MM.1S (cell line): ENCODE measurements at regions not wholly inside any gene's neighbourhood (a gene's known extent, or its start where the extent isn't known, plus 50 kb on each side); places are given as distances from the start of the nearest gene placed in this dataset.

Experiments
- DNase-seq: peaks from one replicate; pipeline ENCODE4 v3.0.0-alpha.2; 2015
- H2AFZ ChIP-seq: fragments of 300-600 bp; sonication (generic); 2 replicates; pipeline ENCODE4 v1.6.0; 2016; ENCODE audit warnings: antibody characterized with exemption, low read length
- H3F3A ChIP-seq: fragments of 300-600 bp; sonication (generic); 2 replicates; pipeline ENCODE4 v1.6.1; 2016; ENCODE audit warnings: mild to moderate bottlenecking, antibody characterized with exemption, low read length, moderate library complexity, mixed read lengths; ENCODE audit not compliant: insufficient read depth
- H3K27ac ChIP-seq: fragments of 300-600 bp; sonication (generic); 2 replicates; pipeline ENCODE4 v1.5.1; 2016; ENCODE audit warnings: mild to moderate bottlenecking, low read length
- H3K27me3 ChIP-seq: fragments of 300-600 bp; sonication (generic); replicated peaks from 2 replicates; pipeline ENCODE4 v1.6.0; 2016; ENCODE audit warnings: low read length; ENCODE audit not compliant: insufficient read depth
- H3K36me3 ChIP-seq: fragments of 300-600 bp; sonication (generic); replicated peaks from 2 replicates; pipeline ENCODE4 v1.6.1; 2016; ENCODE audit warnings: mild to moderate bottlenecking, low read length, mixed read lengths; ENCODE audit not compliant: insufficient read depth
- H3K4me1 ChIP-seq: fragments of 300-600 bp; sonication (generic); 2 replicates; pipeline ENCODE4 v1.6.1; 2016; ENCODE audit warnings: low read length, mixed read lengths
- H3K4me2 ChIP-seq: fragments of 300-600 bp; sonication (generic); 2 replicates; pipeline ENCODE4 v1.6.0; 2016; ENCODE audit warnings: low read depth, low read length
- H3K4me3 ChIP-seq: fragments of 300-600 bp; sonication (generic); 2 replicates; pipeline ENCODE4 v1.5.1; 2016; ENCODE audit warnings: low read length, mixed read lengths
- H3K79me2 ChIP-seq: fragments of 300-600 bp; sonication (generic); 2 replicates; pipeline ENCODE4 v1.6.1; 2016; ENCODE audit warnings: mixed run types, low read length, mixed read lengths
- H3K9ac ChIP-seq: fragments of 300-600 bp; sonication (generic); 2 replicates; pipeline ENCODE4 v1.6.1; 2016; ENCODE audit warnings: low read length, mixed read lengths
- H3K9me2 ChIP-seq: fragments of 300-600 bp; sonication (generic); replicated peaks from 2 replicates; pipeline ENCODE4 v1.6.1; 2016; ENCODE audit warnings: mild to moderate bottlenecking, low read length, mixed read lengths; ENCODE audit not compliant: insufficient read depth
- H3K9me3 ChIP-seq: fragments of 300-600 bp; sonication (generic); replicated peaks from 2 replicates; pipeline ENCODE4 v1.6.1; 2016; ENCODE audit warnings: mild to moderate bottlenecking, low read length, mixed read lengths; ENCODE audit not compliant: insufficient read depth
- H4K20me1 ChIP-seq: fragments of 300-600 bp; sonication (generic); 2 replicates; pipeline ENCODE4 v1.6.1; 2016; ENCODE audit warnings: mild to moderate bottlenecking, low read length, moderate library complexity, mixed read lengths; ENCODE audit not compliant: insufficient read depth
- CTCF ChIP-seq: fragments of 300-600 bp; sonication (generic); IDR thresholded peaks from 2 replicates; pipeline ENCODE4 v1.5.1; 2016; ENCODE audit warnings: antibody characterized with exemption, low read length, mixed read lengths
- EZH2 ChIP-seq: fragments of 300-600 bp; sonication (generic); optimal IDR thresholded peaks from 2 replicates; pipeline ENCODE3; 2017; ENCODE audit warnings: low read depth, mild to moderate bottlenecking, antibody characterized with exemption, low read length, mixed read lengths
- EZH2phosphoT487 ChIP-seq: fragments of 300-600 bp; sonication (generic); IDR thresholded peaks from 2 replicates; pipeline ENCODE4 v1.6.1; 2018; ENCODE audit warnings: antibody characterized with exemption, low read length

GRCh38 chr5:165310031-165310430 lies 1804.6 kb downstream of the MAT2B start:
- H3K9me2 ChIP-seq: no peaks in the 10 kb centered on the region
- H4K20me1 ChIP-seq: no peaks in the 10 kb centered on the region
- TF ChIP-seq EZH2 (no peak), EZH2phosphoT487 (no peak)
- H3K27me3 ChIP-seq: no peaks in the 10 kb centered on the region
- no peaks in the 10 kb centered on the region for H3K4me1 ChIP-seq
- no peak for DNase-seq
- no peak overlapping the region for H3K4me3 ChIP-seq
- H3K9me3 ChIP-seq: no peaks in the 10 kb centered on the region
- H3K9ac ChIP-seq: no peak overlapping the region
- H3K27ac ChIP-seq: no peak overlapping the region
- no peaks in the 10 kb centered on the region for H3K36me3 ChIP-seq
- H3F3A ChIP-seq: no peaks in the 10 kb centered on the region
- H3K4me2 ChIP-seq: no peak overlapping the region
- H3K79me2 ChIP-seq: no peaks in the 10 kb centered on the region
- no peak overlapping the region for H2AFZ ChIP-seq

GRCh38 chr5:165321912-165322311 lies 1816.5 kb downstream of the MAT2B start:
- H3K4me2 ChIP-seq: no peak overlapping the region
- H3F3A ChIP-seq: no peaks in the 10 kb centered on the region
- H3K9me2 ChIP-seq: no peaks in the 10 kb centered on the region
- H3K79me2 ChIP-seq: no peaks in the 10 kb centered on the region
- no peak for DNase-seq
- no peaks in the 10 kb centered on the region for H3K4me1 ChIP-seq
- no peak overlapping the region for H3K4me3 ChIP-seq
- no peak overlapping the region for H3K9ac ChIP-seq
- H3K27ac ChIP-seq: no peak overlapping the region
- TF ChIP-seq CTCF (no peak), EZH2 (no peak), EZH2phosphoT487 (no peak)
- H3K27me3 ChIP-seq: no peaks in the 10 kb centered on the region
- H3K36me3 ChIP-seq: no peaks in the 10 kb centered on the region
- H4K20me1 ChIP-seq: no peaks in the 10 kb centered on the region
- H2AFZ ChIP-seq: no peak overlapping the region
- no peaks in the 10 kb centered on the region for H3K9me3 ChIP-seq

DNA sequence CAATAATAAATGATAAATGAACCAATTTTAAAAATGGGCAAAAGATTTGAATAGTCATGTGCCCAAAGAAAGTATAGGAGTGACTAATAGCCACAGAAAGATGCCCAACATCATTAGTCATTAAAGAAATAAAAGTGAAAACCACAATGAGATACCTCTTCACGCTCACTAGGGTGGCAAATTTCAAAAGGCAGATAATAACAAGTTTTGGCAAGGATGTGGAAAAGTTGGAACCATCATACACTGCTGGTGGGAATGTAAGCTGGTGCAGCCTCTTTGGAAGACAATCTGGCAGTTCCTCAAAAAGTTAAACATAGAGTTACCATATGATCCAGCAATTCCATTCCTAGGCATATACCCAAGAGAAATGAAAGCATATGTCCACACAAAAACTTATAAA lies 1819.8 kb downstream of the MAT2B start:
- H3K9ac ChIP-seq: no peak overlapping the region
- no peak for DNase-seq
- no peaks in the 10 kb centered on the region for H3K9me3 ChIP-seq
- no peaks in the 10 kb centered on the region for H4K20me1 ChIP-seq
- no peaks in the 10 kb centered on the region for H3K4me1 ChIP-seq
- H3K9me2 ChIP-seq: no peaks in the 10 kb centered on the region
- H2AFZ ChIP-seq: no peak overlapping the region
- H3K36me3 ChIP-seq: no peaks in the 10 kb centered on the region
- no peak overlapping the region for H3K4me2 ChIP-seq
- H3K4me3 ChIP-seq: no peak overlapping the region
- H3K79me2 ChIP-seq: no peaks in the 10 kb centered on the region
- TF ChIP-seq EZH2 (no peak), CTCF (no peak), EZH2phosphoT487 (no peak)
- H3F3A ChIP-seq: no peaks in the 10 kb centered on the region
- H3K27ac ChIP-seq: no peak overlapping the region
- H3K27me3 ChIP-seq: no peaks in the 10 kb centered on the region

DNA sequence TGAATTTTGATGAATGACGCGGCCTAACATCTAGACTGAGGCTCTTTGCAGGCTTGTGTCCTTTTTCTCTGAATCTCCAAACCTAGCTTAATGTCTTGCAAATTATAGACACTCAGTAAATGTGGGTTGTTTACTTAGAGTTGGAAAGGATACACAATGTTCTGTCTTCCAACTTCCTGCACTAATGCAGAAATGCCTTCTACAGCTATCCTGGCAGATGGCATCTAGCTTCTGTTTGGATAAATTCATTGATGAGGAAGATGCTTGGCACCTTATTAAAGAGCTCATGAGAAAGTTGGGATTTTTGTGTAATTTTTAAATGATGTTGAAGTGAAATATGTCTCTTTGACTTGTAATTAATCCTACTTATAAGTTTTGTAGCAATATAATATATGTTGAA lies 1822.2 kb downstream of the MAT2B start:
- Histone ChIP-seq H3K4me1 (no peaks in the 10 kb centered on the region), H3K9me3 (no peaks in the 10 kb centered on the region), H3K27me3 (no peaks in the 10 kb centered on the region), H3K27ac (no peak overlapping the region), H3K4me3 (no peak overlapping the region), H3K79me2 (no peaks in the 10 kb centered on the region), H3K4me2 (no peak overlapping the region), H3F3A (no peaks in the 10 kb centered on the region), H2AFZ (no peak overlapping the region), H3K9ac (no peak overlapping the region), H3K9me2 (no peaks in the 10 kb centered on the region), H4K20me1 (no peaks in the 10 kb centered on the region), H3K36me3 (no peaks in the 10 kb centered on the region)
- no peak for DNase-seq
- TF ChIP-seq EZH2phosphoT487 (no peak), EZH2 (no peak), CTCF (no peak)
